ENCODE measurements at regions not wholly inside any gene's neighbourhood (a gene's known extent, or its start where the extent isn't known, plus 50 kb on each side); places are given as distances from the start of the nearest gene placed in this dataset.

- TF ChIP-seq CTCF (IDR thresholded peaks at IDR 0.05) (no peak), POLR2AphosphoS5 (IDR thresholded peaks at IDR 0.05) (no peak)
Measured at GRCh38 chr2:144040834-144041233, 479.1 kb downstream of the ZEB2 start.
